K562 (cell line): ENCODE measurements at regions not wholly inside any gene's neighbourhood (a gene's known extent, or its start where the extent isn't known, plus 50 kb on each side); places are given as distances from the start of the nearest gene placed in this dataset.

Source experiments
- ATAC-seq: fragments of 200-7000 bp; cut with Tn5 transposase; 3 replicates; pipeline ENCODE4 v1.9.1; 2020; ENCODE audit warnings: moderate library complexity
- BruUV-seq: library from RNA; stranded (reverse); fragments of 400-500 nt; replicated peaks from 2 replicates; lab custom pipeline; 2021; lab: Mats Ljungman, UMichigan
- CTCF ChIA-PET: fragments of 300-600 bp; formaldehyde crosslinking; extraction: SDS; loops from one replicate; lab custom pipeline; 2021; ENCODE audit warnings: low intra/inter-chr PET ratio; lab: Yijun Ruan, JAX
- POLR2A ChIA-PET: fragments of 300-600, 350-650 bp; sonication (Branson Sonifier 250); formaldehyde crosslinking; extraction: SDS; loops from one replicate; lab custom pipeline; 2021; ENCODE audit warnings: antibody characterized with exemption, inconsistent platforms; lab: Yijun Ruan, JAX
- DNase-seq, 4 experiments: peaks; one replicate each; pipeline versions ENCODE4 v3.0.0 to v3.0.0-alpha.2; 2011 to 2018; ENCODE audit warnings: low spot score in 3 of 4, mixed read lengths in 3 of 4; ENCODE audit errors: extremely low read depth in 1 of 4
- FAIRE-seq: peaks from 2 replicates; lab custom pipeline; 2011; peaks lifted over from hg19 to GRCh38; lab: Jason Lieb, UNC
- H2AFZ ChIP-seq: 2 replicates; pipeline ENCODE4 v1.6.0; 2011; ENCODE audit warnings: low read depth, low read length, control low read depth, inconsistent platforms
- H3K27ac ChIP-seq: fragments of 200-600 bp; 3 replicates; pipeline ENCODE4 v1.8.0; 2011; ENCODE audit warnings: low read depth, mild to moderate bottlenecking, control low read depth, inconsistent platforms, low read length, moderate library complexity, mixed read lengths; ENCODE audit errors: extremely low read depth
- H3K27me3 ChIP-seq, 2 experiments: fragments of 300-600 bp in 1 of 2; 2 replicates in 1 of 2; 3 replicates in 1 of 2; pipeline versions ENCODE4 v1.6.0 to v1.8.0; 2011; ENCODE audit warnings: inconsistent platforms in 2 of 2, low read length in 2 of 2, mild to moderate bottlenecking in 1 of 2, mixed read lengths in 1 of 2, moderate library complexity in 1 of 2; ENCODE audit not compliant: control insufficient read depth in 2 of 2, insufficient read depth in 2 of 2
- H3K36me3 ChIP-seq: fragments of 300-600 bp; 3 replicates; pipeline ENCODE4 v1.8.0; 2011; ENCODE audit warnings: mild to moderate bottlenecking, low read length, inconsistent platforms; ENCODE audit not compliant: control insufficient read depth, insufficient read depth
- H3K4me1 ChIP-seq, 2 experiments: fragments of 200-600 bp in 1 of 2; replicated peaks in 1 of 2; 2 replicates in 1 of 2; 3 replicates in 1 of 2; pipeline versions ENCODE4 v1.5.1 to v1.8.0; 2011; ENCODE audit warnings: inconsistent platforms in 2 of 2, low read length in 2 of 2, mild to moderate bottlenecking in 1 of 2, mixed read lengths in 1 of 2, moderate library complexity in 1 of 2; ENCODE audit not compliant: control insufficient read depth in 2 of 2, insufficient read depth in 2 of 2
- H3K4me2 ChIP-seq: 2 replicates; pipeline ENCODE4 v1.6.1; 2011; ENCODE audit warnings: low read length, control low read depth, inconsistent platforms, mixed read lengths; ENCODE audit not compliant: insufficient read depth
- H3K4me3 ChIP-seq: fragments of 200-600 bp; sonication (generic), shearing (Covaris generic); 2 replicates; pipeline ENCODE4 v1.5.1; 2016; ENCODE audit warnings: control low read depth, inconsistent platforms
- H3K79me2 ChIP-seq: fragments of 200-600 bp; 3 replicates; pipeline ENCODE4 v1.8.0; 2011; ENCODE audit warnings: low read length, inconsistent platforms; ENCODE audit not compliant: control insufficient read depth, insufficient read depth
- H3K9ac ChIP-seq, 2 experiments: 2 replicates each; pipeline versions ENCODE4 v1.6.0 to v1.6.1; 2011; ENCODE audit warnings: low read depth in 2 of 2, low read length in 2 of 2, control low read depth in 1 of 2, inconsistent platforms in 1 of 2, mild to moderate bottlenecking in 1 of 2, mixed read lengths in 1 of 2; ENCODE audit not compliant: insufficient read depth in 1 of 2
- H3K9me1 ChIP-seq: one replicate; pipeline ENCODE4 v1.6.0; 2011; ENCODE audit warnings: inconsistent platforms, mild to moderate bottlenecking, low read length, moderate library complexity; ENCODE audit not compliant: control insufficient read depth, insufficient read depth
- H3K9me3 ChIP-seq: replicated peaks from 2 replicates; pipeline ENCODE4 v1.5.1; 2011; ENCODE audit warnings: low read depth, low read length, inconsistent platforms; ENCODE audit not compliant: control insufficient read depth, insufficient read depth
- H4K20me1 ChIP-seq: replicated peaks from 2 replicates; pipeline ENCODE4 v1.6.1; 2011; ENCODE audit warnings: low read length, inconsistent platforms, mixed read lengths; ENCODE audit not compliant: control insufficient read depth, insufficient read depth
- CAMTA2 ChIP-seq: fragments of 250-450 bp; sonication (Bioruptor Pico); conservative IDR thresholded peaks from 2 replicates; pipeline ENCODE4 v1.5.1; 2022
- ELK3 ChIP-seq: fragments of 450-650 bp; formaldehyde crosslinking; IDR thresholded peaks from 2 replicates; pipeline ENCODE4 v1.4.0; 2020; ENCODE audit warnings: mild to moderate bottlenecking
- GTF2E2 ChIP-seq: fragments of 200-800 bp; sonication (Bioruptor generic); IDR thresholded peaks from 2 replicates; pipeline ENCODE4 v1.6.1; 2016; ENCODE audit warnings: missing genetic modification characterization, missing compliant biosample characterization
- HMG20A ChIP-seq: fragments of 450-650 bp; formaldehyde crosslinking; conservative IDR thresholded peaks from 2 replicates; pipeline ENCODE4 v1.4.0; 2020; ENCODE audit warnings: mild to moderate bottlenecking, mixed read lengths
- HNRNPLL ChIP-seq: fragments of 200-400 bp; formaldehyde crosslinking; IDR thresholded peaks from 2 replicates; pipeline ENCODE4 v1.6.1; 2017; ENCODE audit warnings: low read length, low read depth, mild to moderate bottlenecking; ENCODE audit not compliant: poor library complexity, severe bottlenecking
- MBD1 ChIP-seq: fragments of 250-450 bp; sonication (Bioruptor Pico); IDR thresholded peaks from 2 replicates; pipeline ENCODE4 v1.8.0; 2022; ENCODE audit warnings: inconsistent platforms
- MITF ChIP-seq: IDR thresholded peaks from 2 replicates; pipeline ENCODE4 v1.6.1; 2014; ENCODE audit warnings: antibody characterized with exemption
- NR2F6 ChIP-seq: fragments of 450-650 bp; formaldehyde crosslinking; IDR thresholded peaks from 2 replicates; pipeline ENCODE4 v1.4.0; 2020; ENCODE audit warnings: mild to moderate bottlenecking
- POLR2B ChIP-seq: fragments of 450-650 bp; IDR thresholded peaks from 2 replicates; pipeline ENCODE4 v1.6.1; 2018; ENCODE audit warnings: low read depth; ENCODE audit not compliant: partially characterized antibody
- POLR3G ChIP-seq: IDR thresholded peaks from 2 replicates; pipeline ENCODE4 v1.6.1; 2011; ENCODE audit not compliant: insufficient read length, insufficient replicate concordance; ENCODE audit errors: extremely low read depth
- SLC30A9 ChIP-seq: fragments of 250-450 bp; sonication (Bioruptor Pico); IDR thresholded peaks from 2 replicates; pipeline ENCODE4 v1.8.0; 2022; ENCODE audit warnings: mild to moderate bottlenecking, moderate library complexity
- TAF1 ChIP-seq: IDR thresholded peaks from 2 replicates; pipeline ENCODE4 v1.6.1; 2011; ENCODE audit warnings: mild to moderate bottlenecking, low read length, moderate library complexity; ENCODE audit not compliant: insufficient read depth, control insufficient read depth, severe bottlenecking; ENCODE audit errors: extremely low read depth
- TCF15 ChIP-seq: fragments of 250-450 bp; sonication (Bioruptor Pico); IDR thresholded peaks from 2 replicates; pipeline ENCODE4 v1.8.0; 2022; ENCODE audit warnings: moderate library complexity, mild to moderate bottlenecking, inconsistent platforms
- ZZZ3 ChIP-seq: fragments of 450-650 bp; IDR thresholded peaks from 2 replicates; pipeline ENCODE4 v1.6.1; 2016; ENCODE audit warnings: antibody characterized with exemption, mild to moderate bottlenecking, moderate library complexity
- WGBS: fragments of 100-300 bp; shearing (Covaris generic); methylation state at CpG from one replicate; pipeline ENCODE4 v1.1.6; 2016; ENCODE audit warnings: low coverage, mixed read lengths; ENCODE audit not compliant: insufficient coverage; ENCODE audit errors: missing lambda C conversion rate; 5-methylcytosine and 5-hydroxymethylcytosine counted together
- in situ Hi-C: fragments of 300-500 bp; cut with MboI; formaldehyde crosslinking; loops from 4 replicates; pipeline ENCODE4 v1.15.0; 2018; ENCODE audit warnings: inconsistent platforms, mixed read lengths
- intact Hi-C: fragments of 100-400 bp; cut with micrococcal nuclease; formaldehyde crosslinking; loops from 2 replicates; pipeline ENCODE4 v1.14.2; 2022

GRCh38 chr21:43355266-43355924 lies 71.5 kb downstream of the SIK1 start:
- DNase-seq (no peak), FAIRE-seq (no peak), ATAC-seq (no peak; the same call in 1 of the 3 replicates)
- Histone ChIP-seq H3K9me1 (no peaks in the 10 kb centered on the region), H2AFZ (no peak overlapping the region), H3K9ac (no peak overlapping the region), H4K20me1 (peaks cover 4% of the 10 kb centered on the region; the same call in 1 of the 2 replicates), H3K9me3 (no peaks in the 10 kb centered on the region), H3K27ac (no peak overlapping the region), H3K4me2 (no peak overlapping the region), H3K4me1 (peaks cover 0 to 6% of the 10 kb centered on the region in 2 experiments; a peak in 1 of 5 replicates), H3K27me3 (peaks cover 65 to 91% of the 10 kb centered on the region in 2 experiments), H3K79me2 (no peaks in the 10 kb centered on the region), H3K36me3 (no peaks in the 10 kb centered on the region), H3K4me3 (no peak overlapping the region)
- 7% methylated on average over 25 of the region's 25 CpGs for WGBS
- in situ Hi-C loops (no loop called here), intact Hi-C loops (no loop called here)
- ChIA-PET POLR2A (interaction anchor here (1.1 to 1.4 kb wide), 2 partner anchors 12 to 35 kb away, joined by 3 read pairs; no protein-coding TSS in a partner anchor), CTCF (interaction anchor here (0.6 kb wide), 1 partner anchor 292 kb away, joined by 3 read pairs; no protein-coding TSS in a partner anchor)
- no TSS peak for BruUV-seq
- TF ChIP-seq TCF15 (CRISPR knock-in tag) (no peak), TAF1 (no peak), CAMTA2 (CRISPR knock-in tag) (no peak), NR2F6 (CRISPR knock-in tag) (no peak), GTF2E2 (tag) (no peak), ZZZ3 (no peak), ELK3 (CRISPR knock-in tag) (no peak), HMG20A (CRISPR knock-in tag) (no peak), POLR2B (no peak), MBD1 (CRISPR knock-in tag) (no peak), MITF (no peak), HNRNPLL (no peak), POLR3G (no peak), SLC30A9 (no peak)
